Caco-2 (cell line): ENCODE measurements at regions not wholly inside any gene's neighbourhood (a gene's known extent, or its start where the extent isn't known, plus 50 kb on each side); places are given as distances from the start of the nearest gene placed in this dataset.
A peak's percentile ranks its signal among the peaks of the same experiment; 100 is the strongest.

ENCODE experiments used
- BruUV-seq: library from RNA; stranded (reverse); fragments of 400-500 nt; replicated peaks from 2 replicates; lab custom pipeline; 2021; lab: Mats Ljungman, UMichigan
- CTCF ChIA-PET: fragments of 300-600 bp; sonication (Branson Sonifier 250); formaldehyde crosslinking; loops from one replicate; lab custom pipeline; 2022; ENCODE audit warnings: antibody characterized with exemption; lab: Charles Lee
- POLR2A ChIA-PET: fragments of 300-600 bp; sonication (Branson Sonifier 250); formaldehyde crosslinking; loops from one replicate; lab custom pipeline; 2022; ENCODE audit warnings: antibody characterized with exemption; lab: Charles Lee
- DNase-seq, 2 experiments: peaks; one replicate each; pipeline versions ENCODE4 v3.0.0 to v3.0.0-alpha.2; 2020 to 2022
- H3K27me3 ChIP-seq: replicated peaks from 2 replicates; pipeline ENCODE4 v1.6.0; 2011; ENCODE audit warnings: low read length; ENCODE audit not compliant: control insufficient read depth, insufficient read depth
- H3K36me3 ChIP-seq: 2 replicates; pipeline ENCODE4 v1.5.1; 2011; ENCODE audit warnings: low read length; ENCODE audit not compliant: control insufficient read depth, insufficient read depth
- H3K4me1 ChIP-seq: fragments of 250-450 bp; sonication (Bioruptor Pico); 2 replicates; pipeline ENCODE4 v1.5.1; 2020; ENCODE audit warnings: mild to moderate bottlenecking
- H3K4me3 ChIP-seq: 2 replicates; pipeline ENCODE4 v1.5.1; 2011; ENCODE audit warnings: low read depth, mild to moderate bottlenecking, control low read depth, low read length
- H3K9me3 ChIP-seq: fragments of 250-450 bp; sonication (Bioruptor Pico); 2 replicates; pipeline ENCODE4 v1.5.1; 2020; ENCODE audit warnings: mild to moderate bottlenecking, moderate library complexity
- H3K27ac Mint-ChIP-seq: one replicate; pipeline ENCODE4 v1.8.0; 2022; ENCODE audit warnings: mixed read lengths; ENCODE audit not compliant: unreplicated experiment
- H3K27me3 Mint-ChIP-seq: one replicate; pipeline ENCODE4 v1.8.0; 2022; ENCODE audit warnings: mixed read lengths; ENCODE audit not compliant: insufficient read depth, unreplicated experiment
- H3K36me3 Mint-ChIP-seq: one replicate; pipeline ENCODE4 v1.8.0; 2022; ENCODE audit warnings: mild to moderate bottlenecking, mixed read lengths; ENCODE audit not compliant: insufficient read depth, unreplicated experiment
- H3K4me1 Mint-ChIP-seq: one replicate; pipeline ENCODE4 v1.8.0; 2022; ENCODE audit warnings: low read depth, mixed read lengths; ENCODE audit not compliant: unreplicated experiment
- H3K4me3 Mint-ChIP-seq: one replicate; pipeline ENCODE4 v1.8.0; 2022; ENCODE audit warnings: mild to moderate bottlenecking, moderate library complexity, mixed read lengths; ENCODE audit not compliant: unreplicated experiment
- H3K9me3 Mint-ChIP-seq: one replicate; pipeline ENCODE4 v1.8.0; 2022; ENCODE audit warnings: mixed read lengths; ENCODE audit not compliant: unreplicated experiment
- CTCF ChIP-seq, 2 experiments: fragments of 200-600 bp in 1 of 2; IDR thresholded peaks; 1 replicate in 1 of 2; 2 replicates in 1 of 2; pipeline versions ENCODE4 v1.5.1 to v1.8.0; 2011 to 2022; ENCODE audit warnings: antibody characterized with exemption in 1 of 2, control low read depth in 1 of 2, inconsistent platforms in 1 of 2, low read depth in 1 of 2, low read length in 1 of 2, mild to moderate bottlenecking in 1 of 2, moderate library complexity in 1 of 2; ENCODE audit not compliant: insufficient read depth in 1 of 2, severe bottlenecking in 1 of 2, unreplicated experiment in 1 of 2
- intact Hi-C: fragments of 100-400 bp; cut with micrococcal nuclease; formaldehyde crosslinking; loops from one replicate; pipeline ENCODE4 v1.10.0; 2022; ENCODE audit not compliant: unreplicated experiment

DNA sequence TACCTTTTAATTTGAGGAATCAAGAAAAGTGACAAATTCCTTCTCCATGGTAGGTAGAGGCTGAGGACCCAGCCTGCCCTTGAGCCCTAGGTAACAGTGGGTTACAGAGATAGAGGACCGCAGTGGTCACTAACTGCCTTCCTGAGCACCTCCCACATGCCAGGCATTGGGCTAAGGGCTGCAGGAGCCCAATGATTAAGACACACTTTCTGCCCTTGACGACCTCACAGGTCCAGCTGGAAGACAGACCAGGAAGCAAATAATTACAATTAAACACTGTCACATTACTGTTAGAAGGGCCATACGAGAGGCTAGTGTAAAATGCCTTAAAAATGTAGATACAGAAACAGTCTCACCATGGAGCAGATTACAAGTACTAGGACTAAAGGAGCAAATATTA lies 156.8 kb upstream of the NFE2L3 start:
- Mint-ChIP-seq H3K9me3 (no peaks in the 10 kb centered on the region), H3K4me3 (no peak overlapping the region), H3K36me3 (no peaks in the 10 kb centered on the region), H3K27ac (no peak overlapping the region), H3K27me3 (no peaks in the 10 kb centered on the region), H3K4me1 (peaks cover 26% of the 10 kb centered on the region)
- BruUV-seq, result no TSS peak
- H3K27me3 ChIP-seq, result no peaks in the 10 kb centered on the region
- CTCF ChIA-PET, result interaction anchor here (0.6 to 1.3 kb wide), 3 partner anchors 11 to 68 kb away, joined by 3 to 6 read pairs (median 3); no protein-coding TSS in a partner anchor
- POLR2A ChIA-PET, result interaction anchor here (0.6 kb wide), 1 partner anchor 83 kb away, joined by 3 read pairs; no protein-coding TSS in a partner anchor
- H3K4me1 ChIP-seq, result peaks cover 29% of the 10 kb centered on the region
- no peak for TF ChIP-seq CTCF (IDR thresholded peaks at IDR 0.05; ENCODE audit: insufficient read depth in 1 of 2, low read depth in 1 of 2, low read length in 1 of 2, severe bottlenecking in 1 of 2, unreplicated experiment in 1 of 2)
- intact Hi-C loops, result no loop called here
- H3K36me3 ChIP-seq, result no peaks in the 10 kb centered on the region
- H3K4me3 ChIP-seq, result no peak overlapping the region
- no peaks in the 10 kb centered on the region for H3K9me3 ChIP-seq
- DNase-seq, result no peak

- TF ChIP-seq CTCF (IDR thresholded peaks at IDR 0.05; ENCODE audit: insufficient read depth in 1 of 2, low read depth in 1 of 2, low read length in 1 of 2, severe bottlenecking in 1 of 2, unreplicated experiment in 1 of 2), result peak; percentile 47 to 68
- CTCF ChIA-PET, result interaction anchor here (0.6 to 1.3 kb wide), 4 partner anchors 11 to 103 kb away, joined by 3 to 6 read pairs (median 4); no protein-coding TSS in a partner anchor
- Histone ChIP-seq H3K9me3 (no peaks in the 10 kb centered on the region; the same call in 1 of the 2 replicates), H3K4me3 (no peak overlapping the region), H3K27me3 (no peaks in the 10 kb centered on the region), H3K36me3 (no peaks in the 10 kb centered on the region), H3K4me1 (peaks cover 33% of the 10 kb centered on the region)
- Mint-ChIP-seq H3K9me3 (no peaks in the 10 kb centered on the region), H3K4me3 (peak overlapping the region; percentile 17), H3K36me3 (no peaks in the 10 kb centered on the region), H3K4me1 (peaks cover 24% of the 10 kb centered on the region), H3K27me3 (no peaks in the 10 kb centered on the region), H3K27ac (peak overlapping the region; percentile 65)
- BruUV-seq, result no TSS peak
- intact Hi-C loops, result loop anchor here (1.0 to 2.0 kb wide), 3 partner anchors 10 to 103 kb away; no protein-coding TSS in a partner anchor
- DNase-seq, result peak; percentile 71 to 72
- POLR2A ChIA-PET, result no interaction called here
These were observed 156.0 kb upstream of the NFE2L3 start for GRCh38 chr7:25996006-25996408.

DNA sequence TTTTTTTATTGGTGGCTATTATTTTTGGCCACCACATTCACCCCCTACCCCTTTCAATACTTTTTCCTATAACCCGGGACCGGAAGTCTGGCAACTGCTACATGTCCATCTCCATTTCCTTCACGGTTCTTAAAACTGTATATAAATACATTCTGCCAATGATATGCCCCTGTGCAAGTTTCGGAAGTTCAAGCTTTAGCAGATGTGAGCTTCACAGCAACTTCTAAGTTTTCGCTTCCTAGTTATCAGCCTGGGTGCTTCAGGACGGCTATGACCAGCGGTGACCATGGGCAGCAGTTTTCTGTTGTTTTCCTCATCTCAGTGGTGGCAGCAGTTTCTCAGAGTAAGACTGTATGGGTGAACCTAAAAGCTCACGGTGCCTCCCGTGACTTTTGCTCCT lies 153.5 kb upstream of the NFE2L3 start:
- ChIA-PET CTCF (no interaction called here), POLR2A (interaction anchor here (0.6 kb wide), 1 partner anchor 12 kb away, joined by 3 read pairs; no protein-coding TSS in a partner anchor)
- no peak overlapping the region for H3K27ac Mint-ChIP-seq
- peaks cover 34% of the 10 kb centered on the region for H3K4me1 Mint-ChIP-seq
- H3K36me3 ChIP-seq, result no peaks in the 10 kb centered on the region
- H3K4me1 ChIP-seq, result peaks cover 54% of the 10 kb centered on the region
- DNase-seq, result no peak
- H3K36me3 Mint-ChIP-seq, result peaks cover 10% of the 10 kb centered on the region
- H3K27me3 ChIP-seq, result no peaks in the 10 kb centered on the region
- no peak for TF ChIP-seq CTCF (IDR thresholded peaks at IDR 0.05; ENCODE audit: insufficient read depth in 1 of 2, low read depth in 1 of 2, low read length in 1 of 2, severe bottlenecking in 1 of 2, unreplicated experiment in 1 of 2)
- intact Hi-C loops, result no loop called here
- no peak overlapping the region for H3K4me3 ChIP-seq
- H3K4me3 Mint-ChIP-seq, result no peak overlapping the region
- no peaks in the 10 kb centered on the region for H3K27me3 Mint-ChIP-seq
- no peaks in the 10 kb centered on the region for H3K9me3 Mint-ChIP-seq
- H3K9me3 ChIP-seq, result peaks cover 3% of the 10 kb centered on the region; the same call in 1 of the 2 replicates
- no TSS peak for BruUV-seq
